Adrenal gland (tissue), 9 donors: ENCODE measurements at regions not wholly inside any gene's neighbourhood (a gene's known extent, or its start where the extent isn't known, plus 50 kb on each side); places are given as distances from the start of the nearest gene placed in this dataset.
"Not testable (repeated sequence)": the region's sequence is repeated elsewhere in the genome, so short reads cannot be mapped to it uniquely, and the experiment has no call there.

Experiments used
- DNase-seq, 7 donors: peaks; one replicate each; pipeline ENCODE4 v3.0.0-alpha.2; 2019 to 2020
- H3K27ac ChIP-seq, 5 donors: fragments of 200-600 bp; sonication (generic) in 4 of 5; 1 replicate in 3 of 5; 2 replicates in 2 of 5; pipeline versions ENCODE4 v1.5.1 to v1.8.0; 2016 to 2020; ENCODE audit warnings: mild to moderate bottlenecking in 1 of 5
- H3K27me3 ChIP-seq: fragments of 200-600 bp; 2 replicates; pipeline ENCODE4 v1.8.0; 2021
- H3K36me3 ChIP-seq, 2 donors: fragments of 200-600 bp; replicated peaks in 1 of 2; 1 replicate in 1 of 2; 2 replicates in 1 of 2; pipeline versions ENCODE4 v1.5.1 to v1.8.0; 2018 to 2022
- H3K4me1 ChIP-seq, 2 donors: fragments of 200-600 bp; replicated peaks in 1 of 2; 1 replicate in 1 of 2; 2 replicates in 1 of 2; pipeline versions ENCODE4 v1.5.1 to v1.8.0; 2018 to 2021
- H3K4me3 ChIP-seq, 4 donors: fragments of 200-600 bp; sonication (generic) in 3 of 4; one replicate each; pipeline ENCODE4 v1.5.1; 2016 to 2018
- H3K9me3 ChIP-seq, 3 donors: fragments of 200-600 bp; sonication (generic) in 1 of 3; replicated peaks in 1 of 3; 1 replicate in 2 of 3; 2 replicates in 1 of 3; pipeline versions ENCODE4 v1.5.1 to v1.8.0; 2016 to 2021
- CTCF ChIP-seq, 6 experiments: fragments of 450-650 bp in 4 of 6; fragments of 200-600 bp in 2 of 6; sonication (generic) in 1 of 6; IDR thresholded peaks; 1 replicate in 5 of 6; 2 replicates in 1 of 6; pipeline versions ENCODE4 v1.5.1 to v1.8.0; 2016 to 2021; ENCODE audit warnings: antibody characterized with exemption in 6 of 6, mild to moderate bottlenecking in 2 of 6, moderate library complexity in 1 of 6
- POLR2A ChIP-seq, 2 donors: fragments of 450-650 bp; IDR thresholded peaks; one replicate each; pipeline ENCODE4 v1.6.1; 2017; ENCODE audit warnings: antibody characterized with exemption in 2 of 2, mild to moderate bottlenecking in 2 of 2, moderate library complexity in 1 of 2
- WGBS, 4 donors: extraction: QIAGEN DNeasy Blood & Tissue Kit in 2 of 4; methylation state at CpG; one replicate each; pipeline versions ENCODE4 v1.1.5 to v1.1.7; 2013 to 2017; 5-methylcytosine and 5-hydroxymethylcytosine counted together
- intact Hi-C, 2 donors: fragments of 100-400 bp; cut with DNase I; formaldehyde crosslinking; loops; one replicate each; pipeline versions ENCODE4 v1.14.1 to v1.15.0; 2022 to 2023
- donor health status: healthy with polysubstance abuse.
- donor health status: Bipolar disorder and iron deficiency.
- donor health status: DM: yes; HTN: yes; CAD: no.
- donor health status: DM: no; HTN: no; CAD: no.
- donor health status: DM: no; HTN: no; CAD: no.

- no peak for DNase-seq
- Histone ChIP-seq H3K9me3 (no peaks in the 10 kb centered on the region), H3K27me3 (no peaks in the 10 kb centered on the region), H3K4me3 (no peak overlapping the region), H3K27ac (no peak overlapping the region), H3K4me1 (no peaks in the 10 kb centered on the region), H3K36me3 (no peaks in the 10 kb centered on the region)
- intact Hi-C loops, result no loop called here
- 75 to 84% (median 82%) methylated on average over 3 of the region's 3 CpGs for WGBS, 4 donors
- TF ChIP-seq POLR2A (IDR thresholded peaks at IDR 0.05) (no peak), CTCF (IDR thresholded peaks at IDR 0.05) (no peak)
Observed at GRCh38 chr2:40690525-40690924, 238.6 kb upstream of the SLC8A1 start.

GRCh38 chr2:40700231-40700954 is 248.5 kb upstream of the SLC8A1 start:
- Histone ChIP-seq H3K4me3 (no peak overlapping the region), H3K9me3 (no peaks in the 10 kb centered on the region), H3K36me3 (no peaks in the 10 kb centered on the region), H3K27me3 (no peaks in the 10 kb centered on the region), H3K4me1 (no peaks in the 10 kb centered on the region), H3K27ac (no peak overlapping the region)
- intact Hi-C loops, result no loop called here
- 55 to 65% (median 63%) methylated on average over 5 of the region's 5 CpGs for WGBS, 4 donors
- DNase-seq, result no peak
- TF ChIP-seq POLR2A (IDR thresholded peaks at IDR 0.05) (no peak), CTCF (IDR thresholded peaks at IDR 0.05) (no peak)

- H3K27ac ChIP-seq, H3K4me1 ChIP-seq, intact Hi-C loops, H3K9me3 ChIP-seq, DNase-seq, H3K27me3 ChIP-seq, H3K4me3 ChIP-seq, H3K36me3 ChIP-seq: not testable (repeated sequence)
- WGBS, 4 donors, result 74 to 77% (median 75%) methylated on average over 7 of the region's 7 CpGs; no CpG with 5 or more reads in 1 of the 4 donors
Observed at GRCh38 chr2:40712197-40712894, 260.5 kb upstream of the SLC8A1 start.

GRCh38 chr2:40716879-40717278 is 265.0 kb upstream of the SLC8A1 start:
- no peak for DNase-seq
- H3K4me3 ChIP-seq, result no peak overlapping the region
- no peaks in the 10 kb centered on the region for H3K27me3 ChIP-seq
- intact Hi-C loops, result no loop called here
- TF ChIP-seq POLR2A (IDR thresholded peaks at IDR 0.05) (no peak), CTCF (IDR thresholded peaks at IDR 0.05) (no peak)
- 92 to 100% (median 95%) methylated on average over 2 of the region's 2 CpGs for WGBS, 4 donors
- no peak overlapping the region for H3K27ac ChIP-seq
- H3K36me3 ChIP-seq, result no peaks in the 10 kb centered on the region
- H3K4me1 ChIP-seq, result no peaks in the 10 kb centered on the region
- H3K9me3 ChIP-seq, result no peaks in the 10 kb centered on the region
